Calu3 (cell line): ENCODE measurements at regions not wholly inside any gene's neighbourhood (a gene's known extent, or its start where the extent isn't known, plus 50 kb on each side); places are given as distances from the start of the nearest gene placed in this dataset.

Source experiments
- BruUV-seq: library from RNA; stranded (reverse); fragments of 400-500 nt; replicated peaks from 2 replicates; lab custom pipeline; 2021; lab: Mats Ljungman, UMichigan
- CTCF ChIA-PET: fragments of 300-600 bp; sonication (Branson Sonifier 250); formaldehyde crosslinking; loops from one replicate; lab custom pipeline; 2022; ENCODE audit warnings: antibody characterized with exemption; lab: Charles Lee
- DNase-seq: peaks from one replicate; pipeline ENCODE4 v3.0.0; 2022
- H3K27ac Mint-ChIP-seq: one replicate; pipeline ENCODE4 v1.8.0; 2022; ENCODE audit warnings: mixed read lengths; ENCODE audit not compliant: unreplicated experiment
- H3K27me3 Mint-ChIP-seq: one replicate; pipeline ENCODE4 v1.8.0; 2022; ENCODE audit warnings: mixed read lengths; ENCODE audit not compliant: unreplicated experiment
- H3K36me3 Mint-ChIP-seq: one replicate; pipeline ENCODE4 v1.8.0; 2022; ENCODE audit warnings: mild to moderate bottlenecking, moderate library complexity, mixed read lengths; ENCODE audit not compliant: insufficient read depth, unreplicated experiment
- H3K4me1 Mint-ChIP-seq: one replicate; pipeline ENCODE4 v1.8.0; 2022; ENCODE audit warnings: mild to moderate bottlenecking, low read depth, mixed read lengths; ENCODE audit not compliant: unreplicated experiment
- H3K4me3 Mint-ChIP-seq: one replicate; pipeline ENCODE4 v1.8.0; 2022; ENCODE audit warnings: mild to moderate bottlenecking, low read depth, moderate library complexity, mixed read lengths; ENCODE audit not compliant: unreplicated experiment
- H3K9me3 Mint-ChIP-seq: one replicate; pipeline ENCODE4 v1.8.0; 2022; ENCODE audit warnings: low read depth, mixed read lengths; ENCODE audit not compliant: unreplicated experiment
- CTCF ChIP-seq: fragments of 200-600 bp; IDR thresholded peaks from one replicate; pipeline ENCODE4 v1.8.0; 2022; ENCODE audit warnings: antibody characterized with exemption; ENCODE audit not compliant: unreplicated experiment
- intact Hi-C: fragments of 100-400 bp; cut with micrococcal nuclease; formaldehyde crosslinking; loops from one replicate; pipeline ENCODE4 v1.10.0; 2022; ENCODE audit not compliant: unreplicated experiment

GRCh38 chr3:106624154-106624553 lies 753.1 kb upstream of the CCDC54 start:
- no peak overlapping the region for H3K4me3 Mint-ChIP-seq
- H3K36me3 Mint-ChIP-seq = no peaks in the 10 kb centered on the region
- H3K27ac Mint-ChIP-seq = no peak overlapping the region
- no peaks in the 10 kb centered on the region for H3K27me3 Mint-ChIP-seq
- no peaks in the 10 kb centered on the region for H3K4me1 Mint-ChIP-seq
- no TSS peak for BruUV-seq
- no peak for DNase-seq
- intact Hi-C loops = no loop called here
- TF ChIP-seq CTCF = no peak
- CTCF ChIA-PET = no interaction called here
- peaks cover 6% of the 10 kb centered on the region for H3K9me3 Mint-ChIP-seq

GRCh38 chr3:106628407-106628806 lies 748.8 kb upstream of the CCDC54 start:
- CTCF ChIA-PET = no interaction called here

GRCh38 chr3:106629215-106629832 lies 747.9 kb upstream of the CCDC54 start:
- Mint-ChIP-seq H3K4me3 (no peak overlapping the region), H3K4me1 (peaks cover 9% of the 10 kb centered on the region), H3K36me3 (no peaks in the 10 kb centered on the region), H3K27me3 (no peaks in the 10 kb centered on the region), H3K27ac (no peak overlapping the region), H3K9me3 (no peaks in the 10 kb centered on the region)
- intact Hi-C loops = no loop called here
- DNase-seq = no peak
- CTCF ChIA-PET = interaction anchor here (0.6 kb wide), 1 partner anchor 283 kb away, joined by 3 read pairs; no protein-coding TSS in a partner anchor
- BruUV-seq = no TSS peak
- TF ChIP-seq CTCF = no peak

More at GRCh38 chr3:106628407-106628806, 748.8 kb upstream of the CCDC54 start:
- intact Hi-C loops = no loop called here
- H3K9me3 Mint-ChIP-seq = peaks cover 4% of the 10 kb centered on the region
- no peaks in the 10 kb centered on the region for H3K36me3 Mint-ChIP-seq
- DNase-seq = no peak
- no peak overlapping the region for H3K27ac Mint-ChIP-seq
- H3K4me3 Mint-ChIP-seq = no peak overlapping the region
- TF ChIP-seq CTCF = no peak
- H3K27me3 Mint-ChIP-seq = no peaks in the 10 kb centered on the region
- BruUV-seq = no TSS peak
- H3K4me1 Mint-ChIP-seq = peaks cover 9% of the 10 kb centered on the region

DNA sequence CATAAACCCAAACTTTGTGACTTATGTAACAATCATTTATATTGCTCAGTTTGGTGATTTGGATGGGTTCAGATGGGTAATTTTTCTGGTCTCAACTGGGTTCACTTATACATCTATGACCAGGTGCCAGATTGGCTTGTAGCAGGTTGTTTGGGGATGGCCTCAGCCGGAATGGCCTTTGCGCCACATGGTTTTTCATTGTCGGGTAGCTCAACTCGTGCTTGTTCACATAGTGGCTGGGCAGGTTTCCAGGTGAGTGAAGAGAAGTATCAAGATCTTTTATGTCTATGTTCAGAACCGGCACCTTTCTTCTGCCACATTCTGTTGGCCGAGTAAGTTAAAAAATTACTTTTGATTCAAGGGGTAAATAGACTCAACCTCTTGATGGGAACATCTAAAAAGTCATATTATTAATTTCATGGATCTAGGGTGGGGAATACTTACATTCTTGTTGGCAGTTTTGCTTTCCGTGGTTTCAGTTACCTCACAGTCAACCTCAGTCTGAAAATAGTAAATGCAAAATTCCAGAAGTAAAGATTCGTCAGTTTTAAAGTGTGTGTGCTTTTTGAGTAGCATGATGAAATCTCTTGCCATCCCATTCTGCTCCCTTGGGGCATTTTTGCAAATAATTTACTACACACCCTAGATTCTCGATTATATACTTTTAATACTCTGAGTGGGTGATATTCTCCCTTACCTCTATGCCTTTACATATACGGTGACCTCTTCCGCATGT lies 745.7 kb upstream of the CCDC54 start:
- no peaks in the 10 kb centered on the region for H3K9me3 Mint-ChIP-seq

More for the DNA sequence above, 745.7 kb upstream of the CCDC54 start:
- H3K4me3 Mint-ChIP-seq = no peak overlapping the region
- CTCF ChIA-PET = no interaction called here
- peaks cover 9% of the 10 kb centered on the region for H3K4me1 Mint-ChIP-seq
- no peaks in the 10 kb centered on the region for H3K36me3 Mint-ChIP-seq
- peak overlapping the region; percentile 23 for H3K27ac Mint-ChIP-seq
- no peak for TF ChIP-seq CTCF
- no peak for DNase-seq
- intact Hi-C loops = no loop called here
- no peaks in the 10 kb centered on the region for H3K27me3 Mint-ChIP-seq
- BruUV-seq = no TSS peak
